A673 (cell line): ENCODE measurements at regions not wholly inside any gene's neighbourhood (a gene's known extent, or its start where the extent isn't known, plus 50 kb on each side); places are given as distances from the start of the nearest gene placed in this dataset.

Experiments
- BruUV-seq: library from RNA; stranded (reverse); fragments of 400-500 nt; replicated peaks from 2 replicates; lab custom pipeline; 2021; lab: Mats Ljungman, UMichigan
- CTCF ChIA-PET: fragments of 300-600 bp; sonication (Branson Sonifier 250); formaldehyde crosslinking; loops from one replicate; lab custom pipeline; 2022; ENCODE audit warnings: antibody characterized with exemption; lab: Charles Lee
- POLR2A ChIA-PET: fragments of 300-600 bp; sonication (Branson Sonifier 250); formaldehyde crosslinking; loops from one replicate; lab custom pipeline; 2022; ENCODE audit warnings: antibody characterized with exemption; ENCODE audit not compliant: low non-redundant PET; lab: Charles Lee
- DNase-seq: peaks from one replicate; pipeline ENCODE4 v3.0.0-alpha.2; 2015; ENCODE audit warnings: low spot score
- H3K27ac ChIP-seq: fragments of 200-600 bp; sonication (generic); 2 replicates; pipeline ENCODE4 v1.5.1; 2016; ENCODE audit warnings: mixed run types, low read depth, mild to moderate bottlenecking, mixed read lengths, antibody characterized with exemption, low read length; ENCODE audit not compliant: poor library complexity, severe bottlenecking
- H3K27me3 ChIP-seq: fragments of 200-600 bp; sonication (generic); replicated peaks from 2 replicates; pipeline ENCODE4 v1.6.1; 2017; ENCODE audit warnings: mixed run types, low read depth, mild to moderate bottlenecking, mixed read lengths, antibody characterized with exemption, low read length; ENCODE audit not compliant: insufficient read depth, poor library complexity
- H3K36me3 ChIP-seq: fragments of 200-600 bp; sonication (generic); 2 replicates; pipeline ENCODE4 v1.6.1; 2016; ENCODE audit warnings: mixed run types, mild to moderate bottlenecking, mixed read lengths, antibody characterized with exemption, low read length; ENCODE audit not compliant: insufficient read depth, poor library complexity, severe bottlenecking
- H3K4me1 ChIP-seq: fragments of 200-600 bp; sonication (generic); 2 replicates; pipeline ENCODE4 v1.6.1; 2017; ENCODE audit warnings: mixed run types, mild to moderate bottlenecking, mixed read lengths, antibody characterized with exemption, low read length; ENCODE audit not compliant: insufficient read depth, poor library complexity, severe bottlenecking
- H3K4me3 ChIP-seq: fragments of 200-600 bp; sonication (generic); 2 replicates; pipeline ENCODE4 v1.5.1; 2016; ENCODE audit warnings: low read depth, mixed run types, mild to moderate bottlenecking, mixed read lengths, low read length; ENCODE audit not compliant: poor library complexity, severe bottlenecking
- H3K9me3 ChIP-seq: fragments of 200-600 bp; sonication (generic); 2 replicates; pipeline ENCODE4 v1.6.1; 2016; ENCODE audit warnings: mixed run types, low read depth, mild to moderate bottlenecking, mixed read lengths, antibody characterized with exemption, low read length; ENCODE audit not compliant: poor library complexity, severe bottlenecking
- CTCF ChIP-seq: fragments of 300-800, 200-600 bp; sonication (generic); conservative IDR thresholded peaks from 2 replicates; pipeline ENCODE4 v1.5.1; 2017; ENCODE audit warnings: low read depth, mild to moderate bottlenecking, antibody characterized with exemption, low read length, moderate library complexity, mixed read lengths
- EZH2 ChIP-seq: fragments of 200-600 bp; sonication (generic); IDR thresholded peaks from 2 replicates; pipeline ENCODE4 v1.6.1; 2017; ENCODE audit warnings: borderline replicate concordance, low read depth, mild to moderate bottlenecking, mixed read lengths, antibody characterized with exemption, low read length; ENCODE audit not compliant: poor library complexity, severe bottlenecking
- intact Hi-C: fragments of 100-400 bp; cut with micrococcal nuclease; formaldehyde crosslinking; loops from one replicate; pipeline ENCODE4 v1.10.0; 2022; ENCODE audit not compliant: unreplicated experiment

GRCh38 chr7:148481971-148482626 is 108.5 kb upstream of the C7orf33 start:
- intact Hi-C loops: no loop called here
- no peaks in the 10 kb centered on the region for H3K9me3 ChIP-seq
- no peak overlapping the region for H3K4me3 ChIP-seq
- no peaks in the 10 kb centered on the region for H3K4me1 ChIP-seq
- no peak for DNase-seq
- H3K27ac ChIP-seq: no peak overlapping the region
- no peak for TF ChIP-seq EZH2
- no peak for TF ChIP-seq CTCF
- BruUV-seq: no TSS peak
- no peaks in the 10 kb centered on the region for H3K27me3 ChIP-seq
- ChIA-PET POLR2A (no interaction called here), CTCF (interaction anchor here (0.5 kb wide), 1 partner anchor 133 kb away, joined by 3 read pairs; no protein-coding TSS in a partner anchor)
- H3K36me3 ChIP-seq: no peaks in the 10 kb centered on the region

GRCh38 chr7:148483515-148484308 is 106.9 kb upstream of the C7orf33 start:
- no peak for DNase-seq
- Histone ChIP-seq H3K9me3 (no peaks in the 10 kb centered on the region), H3K36me3 (no peaks in the 10 kb centered on the region), H3K4me1 (no peaks in the 10 kb centered on the region), H3K27ac (no peak overlapping the region), H3K27me3 (no peaks in the 10 kb centered on the region), H3K4me3 (no peak overlapping the region)
- TF ChIP-seq CTCF: no peak
- TF ChIP-seq EZH2: no peak
- CTCF ChIA-PET: no interaction called here
- no TSS peak for BruUV-seq
- POLR2A ChIA-PET: no interaction called here
- intact Hi-C loops: no loop called here

- no peaks in the 10 kb centered on the region for H3K4me1 ChIP-seq
- no peak overlapping the region for H3K27ac ChIP-seq
- ChIA-PET CTCF (interaction anchor here (1.9 kb wide), 1 partner anchor 220 kb away, joined by 12 read pairs; no protein-coding TSS in a partner anchor), POLR2A (no interaction called here)
- intact Hi-C loops: no loop called here
- no peak for DNase-seq
- no peaks in the 10 kb centered on the region for H3K27me3 ChIP-seq
- H3K36me3 ChIP-seq: no peaks in the 10 kb centered on the region
- BruUV-seq: no TSS peak
- H3K9me3 ChIP-seq: no peaks in the 10 kb centered on the region
- no peak overlapping the region for H3K4me3 ChIP-seq
- TF ChIP-seq CTCF (no peak), EZH2 (no peak)
These were observed 106.1 kb upstream of the C7orf33 start for GRCh38 chr7:148484486-148484885.
